ENCODE measurements at regions not wholly inside any gene's neighbourhood (a gene's known extent, or its start where the extent isn't known, plus 50 kb on each side); places are given as distances from the start of the nearest gene placed in this dataset.

DNA sequence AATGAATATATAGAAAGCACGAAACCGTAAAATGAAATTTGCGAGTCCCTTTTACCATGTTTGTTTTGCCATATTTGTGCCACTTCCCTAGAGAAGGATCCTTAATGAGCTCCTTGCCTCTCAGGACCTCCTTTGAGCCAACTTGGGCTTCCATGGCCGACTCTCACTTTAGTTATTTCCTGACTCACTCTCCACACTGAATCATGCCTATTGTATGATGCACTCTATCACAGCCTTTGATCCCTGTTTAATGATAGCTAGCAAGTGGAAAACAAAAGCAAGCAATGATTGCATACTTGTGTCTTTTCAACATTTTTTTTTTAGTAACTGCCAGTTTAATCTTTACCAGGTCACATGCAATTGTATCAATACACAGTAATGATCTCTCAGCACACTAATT lies 153.2 kb downstream of the CCER1 start:
- no peak for TF ChIP-seq POLR2AphosphoS5 (IDR thresholded peaks at IDR 0.05)
- TF ChIP-seq, protein P1, sequence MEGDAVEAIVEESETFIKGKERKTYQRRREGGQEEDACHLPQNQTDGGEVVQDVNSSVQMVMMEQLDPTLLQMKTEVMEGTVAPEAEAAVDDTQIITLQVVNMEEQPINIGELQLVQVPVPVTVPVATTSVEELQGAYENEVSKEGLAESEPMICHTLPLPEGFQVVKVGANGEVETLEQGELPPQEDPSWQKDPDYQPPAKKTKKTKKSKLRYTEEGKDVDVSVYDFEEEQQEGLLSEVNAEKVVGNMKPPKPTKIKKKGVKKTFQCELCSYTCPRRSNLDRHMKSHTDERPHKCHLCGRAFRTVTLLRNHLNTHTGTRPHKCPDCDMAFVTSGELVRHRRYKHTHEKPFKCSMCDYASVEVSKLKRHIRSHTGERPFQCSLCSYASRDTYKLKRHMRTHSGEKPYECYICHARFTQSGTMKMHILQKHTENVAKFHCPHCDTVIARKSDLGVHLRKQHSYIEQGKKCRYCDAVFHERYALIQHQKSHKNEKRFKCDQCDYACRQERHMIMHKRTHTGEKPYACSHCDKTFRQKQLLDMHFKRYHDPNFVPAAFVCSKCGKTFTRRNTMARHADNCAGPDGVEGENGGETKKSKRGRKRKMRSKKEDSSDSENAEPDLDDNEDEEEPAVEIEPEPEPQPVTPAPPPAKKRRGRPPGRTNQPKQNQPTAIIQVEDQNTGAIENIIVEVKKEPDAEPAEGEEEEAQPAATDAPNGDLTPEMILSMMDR (IDR thresholded peaks at IDR 0.05): no peak
- TF ChIP-seq POLR2A (IDR thresholded peaks at IDR 0.05): no peak
